ENCODE measurements at regions not wholly inside any gene's neighbourhood (a gene's known extent, or its start where the extent isn't known, plus 50 kb on each side); places are given as distances from the start of the nearest gene placed in this dataset.
A peak's percentile ranks its signal among the peaks of the same experiment; 100 is the strongest.
"Not testable (repeated sequence)": the region's sequence is repeated elsewhere in the genome, so short reads cannot be mapped to it uniquely, and the experiment has no call there.

GRCh38 chrX:3842822-3843521 lies 129.5 kb upstream of the PRKX start:
- H3K4me1 Mint-ChIP-seq; H3K36me3 Mint-ChIP-seq (ENCODE audit: low read depth); H3K27ac Mint-ChIP-seq; H3K9me3 ChIP-seq (ENCODE audit: control insufficient read depth, low read length, poor library complexity, severe bottlenecking); H3K27me3 Mint-ChIP-seq: not testable (repeated sequence)
- peak overlapping the region; percentile 76 for H3K4me3 Mint-ChIP-seq
- DNase-seq, result peak in 1 of 3 donors; percentile 4
- peak; percentile 52 for ATAC-seq

DNA sequence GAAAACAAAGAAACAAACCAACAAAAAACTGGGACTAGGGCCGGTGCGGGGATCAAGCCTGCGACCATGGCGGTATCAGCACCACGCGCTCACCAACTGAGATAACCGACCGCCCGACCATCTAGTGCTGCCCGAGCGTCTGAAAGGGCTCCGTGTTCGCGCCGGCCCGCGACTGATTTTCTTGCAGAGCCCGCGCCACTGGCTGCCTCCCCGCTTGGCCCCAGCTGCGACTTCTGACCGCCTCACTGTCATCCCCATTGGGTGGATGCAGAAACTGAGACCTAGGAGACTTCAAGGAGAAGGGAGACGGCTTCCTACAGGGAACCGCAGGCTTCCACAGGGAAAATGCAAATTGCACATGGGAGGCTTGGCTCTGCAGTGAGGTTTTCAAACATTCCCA lies 125.3 kb upstream of the PRKX start:
- not testable (repeated sequence) for H3K27me3 Mint-ChIP-seq; ATAC-seq; H3K36me3 Mint-ChIP-seq (ENCODE audit: low read depth); H3K9me3 ChIP-seq (ENCODE audit: control insufficient read depth, low read length, poor library complexity, severe bottlenecking); H3K27ac Mint-ChIP-seq; DNase-seq; H3K4me3 Mint-ChIP-seq; H3K4me1 Mint-ChIP-seq

DNA sequence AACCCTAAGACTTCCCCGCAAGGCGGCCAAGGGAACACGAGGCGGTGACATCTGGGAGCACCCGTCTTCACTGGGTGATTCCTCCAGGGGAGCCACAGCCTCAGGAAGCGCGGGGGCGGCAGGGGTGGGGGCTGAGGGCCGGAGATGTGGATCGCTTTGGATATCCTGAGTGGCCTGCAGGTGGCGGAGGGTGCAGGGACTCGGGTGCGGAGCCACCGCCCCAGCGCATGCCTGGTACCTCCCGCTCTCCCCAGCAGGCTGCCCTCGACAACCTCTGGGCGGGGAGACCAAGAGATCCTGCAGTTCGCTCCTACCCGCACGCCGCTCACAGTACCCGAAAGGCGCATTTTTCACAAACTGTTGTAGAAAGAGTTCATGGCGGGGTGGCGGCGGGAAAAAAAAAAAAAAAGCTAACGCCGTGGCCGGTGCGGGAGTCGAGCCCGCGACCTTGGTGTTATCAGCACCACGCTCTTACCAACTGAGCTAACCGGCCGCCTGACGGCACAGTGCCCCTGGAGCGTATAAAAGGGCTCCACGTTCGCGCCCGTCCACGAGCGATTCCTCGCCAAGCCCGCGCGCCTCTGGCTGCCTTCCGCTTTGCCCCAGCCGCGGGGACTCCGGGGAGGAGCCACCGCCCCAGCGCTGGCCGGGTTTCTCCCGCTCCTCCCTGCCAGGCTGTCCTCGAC lies 124.7 kb upstream of the PRKX start:
- not testable (repeated sequence) for ATAC-seq; H3K27ac Mint-ChIP-seq; H3K9me3 ChIP-seq (ENCODE audit: control insufficient read depth, low read length, poor library complexity, severe bottlenecking); DNase-seq; H3K4me1 Mint-ChIP-seq; H3K36me3 Mint-ChIP-seq (ENCODE audit: low read depth); H3K27me3 Mint-ChIP-seq; H3K4me3 Mint-ChIP-seq

DNA sequence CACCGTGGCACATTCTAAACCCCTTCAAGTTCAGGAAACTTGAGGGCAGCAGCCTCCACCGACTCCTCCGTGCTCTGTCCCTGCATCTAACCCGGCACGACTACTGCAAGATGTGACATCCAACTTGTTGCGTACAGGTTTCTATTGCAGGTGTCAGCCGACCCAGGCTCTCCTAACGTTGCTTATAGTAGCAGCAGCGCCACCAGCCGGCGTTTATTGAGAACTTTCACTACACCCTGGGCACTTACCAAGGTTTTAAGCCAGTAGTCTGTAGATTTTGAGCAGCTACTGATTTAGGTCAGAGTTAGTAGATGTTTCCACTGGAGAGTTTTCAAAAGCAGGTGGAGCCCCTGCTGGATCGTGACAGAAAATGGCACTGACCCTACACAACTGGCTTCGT lies 123.8 kb upstream of the PRKX start:
- H3K9me3 ChIP-seq (ENCODE audit: control insufficient read depth, low read length, poor library complexity, severe bottlenecking); H3K4me1 Mint-ChIP-seq; H3K36me3 Mint-ChIP-seq (ENCODE audit: low read depth); H3K27ac Mint-ChIP-seq; ATAC-seq; DNase-seq; H3K27me3 Mint-ChIP-seq; H3K4me3 Mint-ChIP-seq: not testable (repeated sequence)

GRCh38 chrX:3833761-3834542 lies 120.5 kb upstream of the PRKX start:
- not testable (repeated sequence) for DNase-seq; H3K4me3 Mint-ChIP-seq; ATAC-seq; H3K27me3 Mint-ChIP-seq; H3K27ac Mint-ChIP-seq; H3K9me3 ChIP-seq (ENCODE audit: control insufficient read depth, low read length, poor library complexity, severe bottlenecking); H3K36me3 Mint-ChIP-seq (ENCODE audit: low read depth); H3K4me1 Mint-ChIP-seq

DNA sequence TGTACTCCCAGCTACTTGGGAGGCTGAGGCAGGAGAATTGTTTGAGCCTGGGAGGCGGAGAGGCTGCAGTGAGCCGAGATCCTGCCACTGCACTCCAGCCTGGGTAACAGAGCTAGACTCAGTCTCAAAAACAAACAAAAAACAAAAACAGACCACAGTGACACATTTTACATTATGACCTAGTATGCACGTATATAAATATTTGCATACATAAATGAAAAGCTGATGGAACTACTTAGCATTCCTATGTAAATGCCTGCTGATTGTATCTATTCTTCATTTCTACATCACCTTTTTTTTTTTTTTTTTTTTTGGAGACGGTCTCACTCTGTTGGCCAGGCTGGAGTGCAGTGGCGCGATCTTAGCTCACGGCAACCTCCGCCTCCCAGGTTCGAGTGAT lies 116.6 kb upstream of the PRKX start:
- not testable (repeated sequence) for H3K4me1 Mint-ChIP-seq; H3K4me3 Mint-ChIP-seq; H3K9me3 ChIP-seq (ENCODE audit: control insufficient read depth, low read length, poor library complexity, severe bottlenecking); ATAC-seq; H3K36me3 Mint-ChIP-seq (ENCODE audit: low read depth); DNase-seq; H3K27me3 Mint-ChIP-seq; H3K27ac Mint-ChIP-seq

- not testable (repeated sequence) for H3K27ac Mint-ChIP-seq; H3K36me3 Mint-ChIP-seq (ENCODE audit: low read depth); H3K9me3 ChIP-seq (ENCODE audit: control insufficient read depth, low read length, poor library complexity, severe bottlenecking); H3K4me1 Mint-ChIP-seq; DNase-seq; ATAC-seq; H3K4me3 Mint-ChIP-seq; H3K27me3 Mint-ChIP-seq
These were observed 115.6 kb upstream of the PRKX start for GRCh38 chrX:3829041-3829531.

DNA sequence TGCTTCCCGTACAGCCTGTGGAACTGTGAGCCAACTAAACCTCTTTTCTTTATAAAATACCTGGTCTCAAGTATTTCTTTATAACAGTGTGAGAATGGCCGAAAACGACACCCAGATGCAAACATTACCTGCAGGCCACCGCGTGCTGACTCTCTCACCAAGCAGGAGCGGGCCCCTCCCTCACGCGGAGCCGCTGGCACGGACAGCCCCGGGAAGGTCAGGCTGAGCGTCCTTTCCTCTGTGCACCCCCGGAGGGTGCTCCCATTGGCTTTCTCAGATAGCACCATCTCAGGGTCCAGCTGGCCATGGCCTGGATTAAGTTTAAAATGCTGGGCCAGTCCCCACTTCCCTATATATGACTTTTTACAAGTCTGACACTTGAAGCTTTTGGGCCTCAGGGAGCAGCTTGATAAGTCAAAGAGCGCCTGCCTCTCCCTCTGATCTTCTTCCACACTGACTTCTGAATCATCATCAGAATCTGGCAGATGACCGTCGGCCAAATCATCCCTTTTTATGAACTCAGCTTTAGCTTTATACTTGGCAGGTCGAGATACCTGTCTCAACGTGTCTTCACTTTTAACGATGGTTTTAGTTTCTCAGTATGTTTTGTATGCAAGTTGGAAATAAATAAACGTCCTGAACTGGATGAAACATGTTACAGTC lies 115.1 kb upstream of the PRKX start:
- H3K9me3 ChIP-seq (ENCODE audit: control insufficient read depth, low read length, poor library complexity, severe bottlenecking); H3K4me1 Mint-ChIP-seq; H3K4me3 Mint-ChIP-seq; DNase-seq; H3K36me3 Mint-ChIP-seq (ENCODE audit: low read depth); ATAC-seq; H3K27ac Mint-ChIP-seq; H3K27me3 Mint-ChIP-seq: not testable (repeated sequence)

DNA sequence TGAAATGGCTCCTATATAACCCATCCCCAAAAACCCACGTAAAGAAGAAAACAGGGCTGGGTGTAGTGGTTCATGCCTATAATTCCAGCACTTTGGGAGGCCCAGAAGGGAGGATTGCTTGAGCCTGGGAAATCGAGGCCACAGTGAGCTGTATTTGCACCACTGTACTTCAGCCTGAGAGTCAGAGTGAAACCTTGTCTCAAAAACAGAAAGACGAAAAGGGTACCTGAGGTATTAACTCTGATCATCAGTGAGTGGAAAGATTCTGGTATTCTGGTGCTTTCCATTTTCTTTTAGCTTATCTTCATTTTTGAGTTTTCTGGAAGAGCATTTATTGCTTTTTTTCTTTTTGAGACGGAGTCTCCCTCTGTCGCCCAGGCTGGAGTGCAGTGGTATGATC lies 110.6 kb upstream of the PRKX start:
- not testable (repeated sequence) for H3K4me1 Mint-ChIP-seq; H3K36me3 Mint-ChIP-seq (ENCODE audit: low read depth); H3K27me3 Mint-ChIP-seq; H3K27ac Mint-ChIP-seq; H3K9me3 ChIP-seq (ENCODE audit: control insufficient read depth, low read length, poor library complexity, severe bottlenecking); DNase-seq; H3K4me3 Mint-ChIP-seq; ATAC-seq

- H3K36me3 Mint-ChIP-seq (ENCODE audit: low read depth), result peaks cover 7% of the 10 kb centered on the region
- no peaks in the 10 kb centered on the region for H3K27me3 Mint-ChIP-seq
- no peak overlapping the region for H3K27ac Mint-ChIP-seq
These were observed 106.7 kb upstream of the PRKX start for GRCh38 chrX:3820167-3820566.

DNA sequence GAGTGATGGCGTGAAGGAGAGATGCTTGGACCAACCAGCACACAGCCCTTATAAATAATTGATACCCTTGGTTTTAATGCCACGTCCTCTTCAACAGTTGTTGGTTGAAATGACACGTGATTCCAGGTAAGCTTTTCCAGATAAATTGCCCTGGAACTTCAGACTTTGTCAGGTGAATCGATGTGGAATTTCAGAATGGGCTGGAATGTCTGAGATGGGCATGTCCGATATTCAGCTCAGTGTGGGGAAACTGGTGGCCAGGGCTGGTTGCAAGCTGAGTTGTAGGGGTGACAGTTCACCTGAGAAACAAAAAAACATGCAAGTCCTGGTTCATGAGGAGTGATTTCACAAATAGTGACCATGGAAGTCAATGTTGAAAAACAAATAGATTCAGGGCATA lies 104.0 kb upstream of the PRKX start:
- H3K4me1 Mint-ChIP-seq; H3K4me3 Mint-ChIP-seq; DNase-seq; H3K27me3 Mint-ChIP-seq; H3K9me3 ChIP-seq (ENCODE audit: control insufficient read depth, low read length, poor library complexity, severe bottlenecking); ATAC-seq; H3K27ac Mint-ChIP-seq; H3K36me3 Mint-ChIP-seq (ENCODE audit: low read depth): not testable (repeated sequence)

More at GRCh38 chrX:3820167-3820566, 106.7 kb upstream of the PRKX start:
- H3K4me3 Mint-ChIP-seq, result no peak overlapping the region
- H3K4me1 Mint-ChIP-seq, result peaks cover 7% of the 10 kb centered on the region
- H3K9me3 ChIP-seq (ENCODE audit: control insufficient read depth, low read length, poor library complexity, severe bottlenecking), result no peaks in the 10 kb centered on the region
- DNase-seq, result no peak
- ATAC-seq, result no peak

DNA sequence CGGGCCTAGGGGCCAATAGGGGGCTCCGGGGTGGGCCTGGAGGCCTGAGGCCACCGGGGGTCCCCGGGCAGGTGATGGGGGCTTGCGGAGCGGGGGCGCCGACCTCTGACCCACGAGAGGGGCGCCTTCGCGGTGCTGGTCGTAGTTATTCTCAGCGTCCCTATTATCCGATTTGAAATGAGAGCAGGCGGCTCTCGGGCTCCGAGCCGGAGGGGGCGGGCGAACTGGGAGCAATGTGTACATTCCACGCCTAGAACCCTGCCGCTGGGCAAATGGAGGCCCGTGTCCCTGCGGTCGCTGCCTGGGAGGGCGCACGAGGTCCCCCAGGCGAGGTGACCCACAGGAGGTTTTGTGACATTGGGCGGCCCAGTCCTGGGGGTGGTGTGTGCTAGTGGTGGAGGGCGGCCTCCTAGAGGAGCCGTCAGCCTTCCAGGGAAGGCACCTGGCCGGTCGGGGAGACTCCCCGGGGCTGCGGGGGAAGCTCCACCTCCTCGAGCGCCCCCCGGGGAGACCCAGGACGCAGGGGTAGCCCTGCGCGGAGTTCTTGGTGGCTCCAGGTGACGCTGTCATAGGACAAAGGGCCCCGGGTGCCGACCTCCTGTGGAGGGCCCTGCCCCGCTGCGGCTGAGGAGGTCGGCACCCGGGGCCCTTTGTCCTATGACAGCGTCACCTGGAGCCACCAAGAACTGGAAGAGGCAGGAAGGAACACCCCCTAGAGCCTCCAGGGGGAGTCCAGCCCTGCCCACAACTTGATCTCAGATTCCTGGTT lies 102.6 kb upstream of the PRKX start:
- Mint-ChIP-seq H3K27ac (peak overlapping the region; percentile 74), H3K36me3 (ENCODE audit: low read depth) (no peaks in the 10 kb centered on the region), H3K27me3 (no peaks in the 10 kb centered on the region), H3K4me3 (peak overlapping the region; percentile 96), H3K4me1 (peaks cover 10% of the 10 kb centered on the region)
- ATAC-seq (no peak), DNase-seq (peak; percentile 10 to 13 (median 12))
- no peaks in the 10 kb centered on the region for H3K9me3 ChIP-seq (ENCODE audit: control insufficient read depth, low read length, poor library complexity, severe bottlenecking)
